HepG2 (cell line): ENCODE measurements at regions not wholly inside any gene's neighbourhood (a gene's known extent, or its start where the extent isn't known, plus 50 kb on each side); places are given as distances from the start of the nearest gene placed in this dataset.

ENCODE experiments used
- ATAC-seq: fragments of 200-7000 bp; cut with Tn5 transposase; 3 replicates; pipeline ENCODE4 v1.9.1; 2020; ENCODE audit warnings: mild to moderate bottlenecking, moderate library complexity
- BruUV-seq: library from RNA; stranded (reverse); fragments of 400-500 nt; replicated peaks from 2 replicates; lab custom pipeline; 2021; lab: Mats Ljungman, UMichigan
- CTCF ChIA-PET: fragments of 300-600 bp; formaldehyde crosslinking; extraction: SDS; loops from one replicate; lab custom pipeline; 2021; ENCODE audit warnings: low total read pairs, inconsistent platforms, low intra/inter-chr PET ratio; lab: Yijun Ruan, JAX
- POLR2A ChIA-PET: fragments of 350-600 bp; sonication (Branson Sonifier 250); formaldehyde crosslinking; loops from one replicate; lab custom pipeline; 2020; ENCODE audit warnings: antibody characterized with exemption, inconsistent platforms; lab: Yijun Ruan, JAX
- DNase-seq: peaks from one replicate; pipeline ENCODE4 v3.0.0-alpha.2; 2015; ENCODE audit warnings: low spot score
- FAIRE-seq: peaks from 3 replicates; lab custom pipeline; 2011; peaks lifted over from hg19 to GRCh38; lab: Jason Lieb, UNC
- H2AFZ ChIP-seq: one replicate; pipeline ENCODE4 v1.6.1; 2011; ENCODE audit warnings: low read length, inconsistent platforms
- H3K27ac ChIP-seq: fragments of 300-600 bp; 3 replicates; pipeline ENCODE4 v1.8.0; 2011; ENCODE audit warnings: mixed run types, mild to moderate bottlenecking, mixed read lengths, low read length, inconsistent platforms; ENCODE audit not compliant: insufficient read depth; ENCODE audit errors: extremely low read length
- H3K27me3 ChIP-seq, 2 experiments: fragments of 200-600 bp in 1 of 2; 2 replicates in 1 of 2; 3 replicates in 1 of 2; pipeline versions ENCODE4 v1.6.0 to v1.8.0; 2011; ENCODE audit warnings: low read length in 2 of 2, mild to moderate bottlenecking in 2 of 2, moderate library complexity in 2 of 2, inconsistent platforms in 1 of 2; ENCODE audit not compliant: insufficient read depth in 2 of 2, control insufficient read depth in 1 of 2
- H3K36me3 ChIP-seq, 2 experiments: fragments of 200-600 bp in 1 of 2; replicated peaks in 1 of 2; 2 replicates in 1 of 2; 3 replicates in 1 of 2; pipeline versions ENCODE4 v1.5.1 to v1.8.0; 2011; ENCODE audit warnings: low read length in 2 of 2, inconsistent platforms in 1 of 2; ENCODE audit not compliant: insufficient read depth in 2 of 2, control insufficient read depth in 1 of 2
- H3K4me1 ChIP-seq: 2 replicates; pipeline ENCODE4 v1.5.1; 2012; ENCODE audit warnings: low read length, inconsistent platforms; ENCODE audit not compliant: insufficient read depth
- H3K4me2 ChIP-seq: 2 replicates; pipeline ENCODE4 v1.6.0; 2011; ENCODE audit warnings: low read depth, low read length, inconsistent platforms
- H3K4me3 ChIP-seq, 3 experiments: fragments of 200-600 bp in 1 of 3; sonication (generic), shearing (Covaris generic) in 1 of 3; replicated peaks in 1 of 3; 2 replicates each; pipeline ENCODE4 v1.5.1; 2011 to 2016; ENCODE audit warnings: low read length in 3 of 3, inconsistent platforms in 2 of 3, low read depth in 2 of 3, mild to moderate bottlenecking in 2 of 3, control low read depth in 1 of 3, mixed read lengths in 1 of 3; ENCODE audit not compliant: insufficient read depth in 1 of 3
- H3K79me2 ChIP-seq: one replicate; pipeline ENCODE4 v1.6.1; 2011; ENCODE audit warnings: low read length, inconsistent platforms; ENCODE audit not compliant: insufficient read depth
- H3K9ac ChIP-seq: 2 replicates; pipeline ENCODE4 v1.6.0; 2011; ENCODE audit warnings: mild to moderate bottlenecking, low read depth, low read length, inconsistent platforms; ENCODE audit not compliant: insufficient read depth
- H3K9me3 ChIP-seq: 2 replicates; pipeline ENCODE4 v1.5.1; 2012; ENCODE audit warnings: mild to moderate bottlenecking, low read length
- H4K20me1 ChIP-seq: 2 replicates; pipeline ENCODE4 v1.6.0; 2011; ENCODE audit warnings: inconsistent platforms, mild to moderate bottlenecking, low read length, moderate library complexity; ENCODE audit not compliant: insufficient read depth
- DRAP1 ChIP-seq: IDR thresholded peaks from 2 replicates; pipeline ENCODE4 v1.6.1; 2016; ENCODE audit warnings: missing genetic modification reagents, missing compliant biosample characterization
- DZIP1 ChIP-seq: sonication (generic); formaldehyde crosslinking; IDR thresholded peaks from 2 replicates; pipeline ENCODE4 v1.5.0; 2020; ENCODE audit warnings: mild to moderate bottlenecking, missing genetic modification reagents
- FOXM1 ChIP-seq: sonication (generic); formaldehyde crosslinking; IDR thresholded peaks from 2 replicates; pipeline ENCODE4 v1.5.0; 2020; ENCODE audit warnings: missing genetic modification reagents
- GRHL1 ChIP-seq: sonication (generic); formaldehyde crosslinking; conservative IDR thresholded peaks from 2 replicates; pipeline ENCODE4 v1.8.0; 2022; ENCODE audit warnings: missing genetic modification reagents
- JDP2 ChIP-seq: sonication (generic); formaldehyde crosslinking; IDR thresholded peaks from 2 replicates; pipeline ENCODE4 v1.8.1; 2022; ENCODE audit warnings: missing genetic modification reagents, borderline replicate concordance
- MAFF ChIP-seq: IDR thresholded peaks from 2 replicates; pipeline ENCODE4 v1.6.1; 2011; ENCODE audit warnings: low read depth, low read length, improper control_type of control experiment
- NFKBIZ ChIP-seq: IDR thresholded peaks from 2 replicates; pipeline ENCODE4 v1.6.1; 2018; ENCODE audit warnings: missing genetic modification reagents, missing compliant biosample characterization
- SNAPC2 ChIP-seq: sonication (generic); formaldehyde crosslinking; IDR thresholded peaks from 2 replicates; pipeline ENCODE4 v1.8.1; 2022; ENCODE audit warnings: mild to moderate bottlenecking, missing genetic modification reagents
- TEAD2 ChIP-seq: sonication (generic); formaldehyde crosslinking; IDR thresholded peaks from 2 replicates; pipeline ENCODE4 v1.9.0; 2021; ENCODE audit warnings: missing genetic modification reagents
- TGIF2 ChIP-seq: IDR thresholded peaks from 2 replicates; pipeline ENCODE4 v1.6.1; 2016; ENCODE audit warnings: control low read depth, missing compliant biosample characterization
- ZNF205 ChIP-seq: IDR thresholded peaks from 2 replicates; pipeline ENCODE4 v1.6.1; 2018; ENCODE audit warnings: missing biosample characterization, missing genetic modification reagents
- ZNF550 ChIP-seq: sonication (generic); formaldehyde crosslinking; IDR thresholded peaks from 2 replicates; pipeline ENCODE4 v1.4.0; 2020; ENCODE audit warnings: mild to moderate bottlenecking, missing genetic modification reagents, borderline replicate concordance
- ZNF589 ChIP-seq: sonication (generic); formaldehyde crosslinking; conservative IDR thresholded peaks from 2 replicates; pipeline ENCODE4 v1.8.0; 2022; ENCODE audit warnings: mild to moderate bottlenecking, moderate library complexity, missing genetic modification reagents
- ZNF691 ChIP-seq: sonication (generic); formaldehyde crosslinking; IDR thresholded peaks from 2 replicates; pipeline ENCODE4 v1.4.0; 2020; ENCODE audit warnings: missing genetic modification reagents, low read depth, mild to moderate bottlenecking, borderline replicate concordance
- WGBS: methylation state at CpG from one replicate; pipeline ENCODE4 v1.1.6; 2017; ENCODE audit warnings: low lambda C conversion rate; 5-methylcytosine and 5-hydroxymethylcytosine counted together
- in situ Hi-C: cut with HindIII; loops from 2 replicates; pipeline ENCODE4 v1.10.0; 2017; ENCODE audit warnings: low pct_unique_long_range_greater_than_20kb; ENCODE audit not compliant: extremely low pct_ligation_motif_present
- intact Hi-C: fragments of 100-400 bp; cut with micrococcal nuclease; formaldehyde crosslinking; loops from one replicate; pipeline ENCODE4 v1.10.0; 2022; ENCODE audit not compliant: unreplicated experiment
- TF ChIP-seq, protein P1 (sequence below): sonication (generic); formaldehyde crosslinking; IDR thresholded peaks from 2 replicates; pipeline ENCODE4 v1.9.0; 2021; ENCODE audit warnings: missing genetic modification reagents, borderline replicate concordance

- 9% methylated on average over 2 of the region's 2 CpGs for WGBS
- in situ Hi-C loops, result no loop called here
- Histone ChIP-seq H3K36me3 (no peaks in the 10 kb centered on the region), H3K79me2 (no peaks in the 10 kb centered on the region), H3K9me3 (no peaks in the 10 kb centered on the region), H3K4me2 (no peak overlapping the region), H4K20me1 (no peaks in the 10 kb centered on the region), H2AFZ (no peak overlapping the region), H3K27me3 (no peaks in the 10 kb centered on the region), H3K4me1 (peaks cover 23% of the 10 kb centered on the region), H3K4me3 (no peak overlapping the region), H3K27ac (no peak overlapping the region), H3K9ac (no peak overlapping the region)
- no peak for DNase-seq
- CTCF ChIA-PET, result no interaction called here
- no peak for TF ChIP-seq ZNF589 (CRISPR knock-in tag)
- no peak for TF ChIP-seq JDP2 (CRISPR knock-in tag)
- no peak for TF ChIP-seq ZNF205 (CRISPR knock-in tag)
- TF ChIP-seq SNAPC2 (CRISPR knock-in tag), result no peak
- no peak for TF ChIP-seq TGIF2
- no peak for TF ChIP-seq GRHL1 (CRISPR knock-in tag)
- TF ChIP-seq NFKBIZ, result no peak
- no peak for TF ChIP-seq ZNF691 (CRISPR knock-in tag)
- TF ChIP-seq DZIP1, result no peak
- TF ChIP-seq DRAP1 (CRISPR knock-in tag), result no peak
- TF ChIP-seq FOXM1, result no peak
- TF ChIP-seq ZNF550 (CRISPR knock-in tag), result no peak
- no peak for TF ChIP-seq TEAD2
- TF ChIP-seq, protein P1, sequence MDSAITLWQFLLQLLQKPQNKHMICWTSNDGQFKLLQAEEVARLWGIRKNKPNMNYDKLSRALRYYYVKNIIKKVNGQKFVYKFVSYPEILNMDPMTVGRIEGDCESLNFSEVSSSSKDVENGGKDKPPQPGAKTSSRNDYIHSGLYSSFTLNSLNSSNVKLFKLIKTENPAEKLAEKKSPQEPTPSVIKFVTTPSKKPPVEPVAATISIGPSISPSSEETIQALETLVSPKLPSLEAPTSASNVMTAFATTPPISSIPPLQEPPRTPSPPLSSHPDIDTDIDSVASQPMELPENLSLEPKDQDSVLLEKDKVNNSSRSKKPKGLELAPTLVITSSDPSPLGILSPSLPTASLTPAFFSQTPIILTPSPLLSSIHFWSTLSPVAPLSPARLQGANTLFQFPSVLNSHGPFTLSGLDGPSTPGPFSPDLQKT, result no peak
- no peak for TF ChIP-seq MAFF
- POLR2A ChIA-PET, result no interaction called here
- FAIRE-seq, result no peak
- BruUV-seq, result no TSS peak
- intact Hi-C loops, result no loop called here
- ATAC-seq, result no peak
Observed at GRCh38 chr3:24548278-24548677, 53.6 kb upstream of the THRB start.
